Panc1 (cell line): ENCODE measurements at regions not wholly inside any gene's neighbourhood (a gene's known extent, or its start where the extent isn't known, plus 50 kb on each side); places are given as distances from the start of the nearest gene placed in this dataset.

Source experiments
- ATAC-seq: fragments of 200-7000 bp; cut with Tn5 transposase; 2 replicates; pipeline ENCODE4 v1.9.1; 2020; ENCODE audit warnings: mild to moderate bottlenecking, moderate library complexity
- BruUV-seq: library from RNA; stranded (reverse); fragments of 400-500 nt; replicated peaks from 2 replicates; lab custom pipeline; 2021; lab: Mats Ljungman, UMichigan
- CTCF ChIA-PET: fragments of 300-600 bp; sonication (Branson Sonifier 250); formaldehyde crosslinking; loops from one replicate; lab custom pipeline; 2022; ENCODE audit warnings: antibody characterized with exemption; lab: Charles Lee
- POLR2A ChIA-PET: fragments of 300-600 bp; sonication (Branson Sonifier 250); formaldehyde crosslinking; loops from one replicate; lab custom pipeline; 2022; ENCODE audit warnings: antibody characterized with exemption; lab: Charles Lee
- DNase-seq: peaks from one replicate; pipeline ENCODE4 v3.0.0-alpha.2; 2010; ENCODE audit warnings: low read depth, low spot score
- H3K27ac ChIP-seq: 2 replicates; pipeline ENCODE4 v1.5.1; 2011; ENCODE audit warnings: mild to moderate bottlenecking, low read length, inconsistent platforms
- H3K27me3 ChIP-seq: fragments of 200-500 bp; sonication (Bioruptor generic); 2 replicates; pipeline ENCODE4 v1.6.0; 2014; ENCODE audit warnings: low read length, inconsistent platforms; ENCODE audit not compliant: control insufficient read depth, insufficient read depth
- H3K36me3 ChIP-seq: fragments of 200-500 bp; sonication (Bioruptor generic); 2 replicates; pipeline ENCODE4 v1.5.1; 2014; ENCODE audit warnings: inconsistent platforms, mild to moderate bottlenecking, low read length, moderate library complexity; ENCODE audit not compliant: control insufficient read depth, insufficient read depth
- H3K4me1 ChIP-seq: 2 replicates; pipeline ENCODE4 v1.5.1; 2011; ENCODE audit warnings: inconsistent platforms, mild to moderate bottlenecking, low read length, moderate library complexity; ENCODE audit not compliant: control insufficient read depth, insufficient read depth
- H3K4me3 ChIP-seq, 2 experiments: 2 replicates each; pipeline ENCODE4 v1.5.1; 2011 to 2012; ENCODE audit warnings: low read depth in 2 of 2, low read length in 2 of 2, mild to moderate bottlenecking in 2 of 2, inconsistent platforms in 1 of 2, moderate library complexity in 1 of 2
- H3K9me3 ChIP-seq: fragments of 200-500 bp; sonication (Bioruptor generic); 2 replicates; pipeline ENCODE4 v1.5.1; 2014; ENCODE audit warnings: low read depth, mild to moderate bottlenecking, inconsistent platforms, low read length, moderate library complexity; ENCODE audit not compliant: control insufficient read depth, insufficient read depth
- CTCF ChIP-seq: fragments of 450-650 bp; IDR thresholded peaks from 2 replicates; pipeline ENCODE4 v1.5.1; 2017; ENCODE audit warnings: mild to moderate bottlenecking
- POLR2AphosphoS5 ChIP-seq: IDR thresholded peaks from 2 replicates; pipeline ENCODE4 v1.6.1; 2012; ENCODE audit warnings: mild to moderate bottlenecking, low read depth, low read length, moderate library complexity
- REST ChIP-seq, 2 experiments: IDR thresholded peaks; 2 replicates each; pipeline ENCODE4 v1.6.1; 2011 to 2012; ENCODE audit warnings: low read depth in 2 of 2, control low read depth in 1 of 2, low read length in 1 of 2, mild to moderate bottlenecking in 1 of 2, moderate library complexity in 1 of 2; ENCODE audit not compliant: insufficient read depth in 1 of 2
- SIN3A ChIP-seq: IDR thresholded peaks from 2 replicates; pipeline ENCODE4 v1.6.1; 2012; ENCODE audit warnings: low read depth, mild to moderate bottlenecking, low read length, moderate library complexity, borderline replicate concordance; ENCODE audit not compliant: insufficient read depth
- TCF7L2 ChIP-seq: IDR thresholded peaks from 2 replicates; pipeline ENCODE4 v1.6.1; 2011; ENCODE audit warnings: mild to moderate bottlenecking, low read depth, low read length, inconsistent platforms
- in situ Hi-C: cut with HindIII; loops from 2 replicates; pipeline ENCODE4 v1.10.0; 2016; ENCODE audit warnings: low sequenced_read_pairs, low pct_unique_long_range_greater_than_20kb
- intact Hi-C: fragments of 100-400 bp; cut with micrococcal nuclease; formaldehyde crosslinking; loops from one replicate; pipeline ENCODE4 v1.10.0; 2022; ENCODE audit not compliant: unreplicated experiment

- POLR2A ChIA-PET = no interaction called here
- Histone ChIP-seq H3K27me3 (no peaks in the 10 kb centered on the region), H3K9me3 (no peaks in the 10 kb centered on the region; the same call in 1 of the 2 replicates), H3K27ac (no peak overlapping the region), H3K4me1 (no peaks in the 10 kb centered on the region), H3K36me3 (no peaks in the 10 kb centered on the region), H3K4me3 (no peak overlapping the region)
- no peak for TF ChIP-seq POLR2AphosphoS5
- no peak for TF ChIP-seq REST (IDR thresholded peaks at IDR 0.05; ENCODE audit: insufficient read depth in 1 of 2, low read depth in 2 of 2, low read length in 1 of 2)
- no peak for TF ChIP-seq CTCF
- TF ChIP-seq SIN3A = no peak
- TF ChIP-seq TCF7L2 = no peak
- intact Hi-C loops (no loop called here), in situ Hi-C loops (no loop called here)
- ATAC-seq (no peak), DNase-seq (no peak)
- CTCF ChIA-PET = no interaction called here
- BruUV-seq = no TSS peak
Measured at GRCh38 chr12:43294916-43295315, 257.1 kb downstream of the ADAMTS20 start.

DNA sequence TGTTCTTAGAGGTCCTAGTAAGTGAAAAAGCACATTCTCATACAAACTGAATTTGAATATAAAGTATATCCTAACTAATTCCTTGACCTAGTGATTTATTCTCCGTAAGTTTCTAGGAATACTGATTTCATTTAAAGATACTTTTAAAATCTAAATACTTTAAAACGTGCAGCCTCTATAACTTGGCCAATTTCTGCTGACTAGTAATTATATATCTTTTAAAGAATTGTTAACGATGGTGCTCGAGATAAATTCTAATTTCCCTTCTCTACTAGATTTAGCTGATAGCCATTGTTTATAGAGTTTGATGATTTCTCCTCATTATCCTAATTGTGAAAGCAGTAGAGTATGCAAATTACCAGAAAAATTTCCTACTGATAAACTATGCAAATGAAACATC is 257.9 kb downstream of the ADAMTS20 start:
- in situ Hi-C loops = no loop called here
- Histone ChIP-seq H3K27me3 (no peaks in the 10 kb centered on the region), H3K4me3 (no peak overlapping the region), H3K27ac (no peak overlapping the region), H3K4me1 (no peaks in the 10 kb centered on the region), H3K36me3 (no peaks in the 10 kb centered on the region), H3K9me3 (no peaks in the 10 kb centered on the region; the same call in 1 of the 2 replicates)
- no peak for DNase-seq
- TF ChIP-seq SIN3A (no peak), REST (IDR thresholded peaks at IDR 0.05; ENCODE audit: insufficient read depth in 1 of 2, low read depth in 2 of 2, low read length in 1 of 2) (no peak), POLR2AphosphoS5 (no peak), CTCF (no peak), TCF7L2 (no peak)
- ChIA-PET CTCF (no interaction called here), POLR2A (no interaction called here)
- no peak for ATAC-seq
- intact Hi-C loops = no loop called here
- BruUV-seq = no TSS peak
